ENCODE measurements at regions not wholly inside any gene's neighbourhood (a gene's known extent, or its start where the extent isn't known, plus 50 kb on each side); places are given as distances from the start of the nearest gene placed in this dataset.

DNA sequence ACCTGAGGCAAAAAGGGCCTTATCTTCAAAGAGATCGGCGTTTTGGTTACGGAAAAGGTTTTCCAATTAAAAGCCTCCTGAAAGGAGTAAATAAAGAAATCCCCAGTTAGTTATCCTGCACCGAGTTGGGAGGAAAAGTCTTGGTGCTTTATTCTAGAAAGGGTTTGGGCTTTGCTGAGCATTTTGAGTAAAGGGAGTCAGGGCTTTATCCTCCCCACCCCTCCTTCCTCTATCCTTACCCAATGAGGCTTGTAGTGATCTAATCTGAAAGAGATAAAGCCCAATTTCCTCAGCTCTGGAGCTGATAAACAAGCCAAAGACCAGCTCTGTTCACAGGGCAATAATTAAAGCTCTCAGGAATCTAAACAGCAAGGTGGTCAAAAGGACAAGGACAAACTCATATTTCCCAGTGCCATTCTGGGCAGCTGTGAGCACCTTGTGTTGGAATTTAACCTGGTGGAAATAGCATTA is 188.9 kb upstream of the TSC22D1 start:
- H3K79me2 ChIP-seq (ENCODE audit: insufficient read depth, low read length), result no peaks in the 10 kb centered on the region
- H3K27ac ChIP-seq (ENCODE audit: low read length), result no peak overlapping the region
- DNase-seq, result no peak
- no peaks in the 10 kb centered on the region for H3K4me1 ChIP-seq (ENCODE audit: insufficient read depth, low read length)
- no peak for ATAC-seq (ENCODE audit: insufficient read depth, low read depth)
- no peak overlapping the region for H3K4me2 ChIP-seq (ENCODE audit: insufficient read depth, low read length)
- no peaks in the 10 kb centered on the region for H3K9me3 ChIP-seq (ENCODE audit: insufficient read depth, low read length, severe bottlenecking)
- no peaks in the 10 kb centered on the region for H4K20me1 ChIP-seq (ENCODE audit: insufficient read depth, low read length)
- TF ChIP-seq EZH2 (IDR thresholded peaks at IDR 0.05; ENCODE audit: borderline replicate concordance, low read depth, low read length, severe bottlenecking), result no peak
- TF ChIP-seq, protein P1, sequence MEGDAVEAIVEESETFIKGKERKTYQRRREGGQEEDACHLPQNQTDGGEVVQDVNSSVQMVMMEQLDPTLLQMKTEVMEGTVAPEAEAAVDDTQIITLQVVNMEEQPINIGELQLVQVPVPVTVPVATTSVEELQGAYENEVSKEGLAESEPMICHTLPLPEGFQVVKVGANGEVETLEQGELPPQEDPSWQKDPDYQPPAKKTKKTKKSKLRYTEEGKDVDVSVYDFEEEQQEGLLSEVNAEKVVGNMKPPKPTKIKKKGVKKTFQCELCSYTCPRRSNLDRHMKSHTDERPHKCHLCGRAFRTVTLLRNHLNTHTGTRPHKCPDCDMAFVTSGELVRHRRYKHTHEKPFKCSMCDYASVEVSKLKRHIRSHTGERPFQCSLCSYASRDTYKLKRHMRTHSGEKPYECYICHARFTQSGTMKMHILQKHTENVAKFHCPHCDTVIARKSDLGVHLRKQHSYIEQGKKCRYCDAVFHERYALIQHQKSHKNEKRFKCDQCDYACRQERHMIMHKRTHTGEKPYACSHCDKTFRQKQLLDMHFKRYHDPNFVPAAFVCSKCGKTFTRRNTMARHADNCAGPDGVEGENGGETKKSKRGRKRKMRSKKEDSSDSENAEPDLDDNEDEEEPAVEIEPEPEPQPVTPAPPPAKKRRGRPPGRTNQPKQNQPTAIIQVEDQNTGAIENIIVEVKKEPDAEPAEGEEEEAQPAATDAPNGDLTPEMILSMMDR (IDR thresholded peaks at IDR 0.05; ENCODE audit: borderline replicate concordance, extremely low read depth, low read length, poor library complexity, severe bottlenecking), result no peak
- H3K4me3 ChIP-seq (ENCODE audit: low read depth in 1 of 2, low read length in 2 of 2), result no peak overlapping the region
- no peaks in the 10 kb centered on the region for H3K27me3 ChIP-seq (ENCODE audit: insufficient read depth, low read length, poor library complexity)
- no peak overlapping the region for H2AFZ ChIP-seq (ENCODE audit: low read depth, low read length)
- no peak overlapping the region for H3K9ac ChIP-seq (ENCODE audit: low read depth, low read length)
- H3K36me3 ChIP-seq (ENCODE audit: insufficient read depth, low read length), result no peaks in the 10 kb centered on the region

DNA sequence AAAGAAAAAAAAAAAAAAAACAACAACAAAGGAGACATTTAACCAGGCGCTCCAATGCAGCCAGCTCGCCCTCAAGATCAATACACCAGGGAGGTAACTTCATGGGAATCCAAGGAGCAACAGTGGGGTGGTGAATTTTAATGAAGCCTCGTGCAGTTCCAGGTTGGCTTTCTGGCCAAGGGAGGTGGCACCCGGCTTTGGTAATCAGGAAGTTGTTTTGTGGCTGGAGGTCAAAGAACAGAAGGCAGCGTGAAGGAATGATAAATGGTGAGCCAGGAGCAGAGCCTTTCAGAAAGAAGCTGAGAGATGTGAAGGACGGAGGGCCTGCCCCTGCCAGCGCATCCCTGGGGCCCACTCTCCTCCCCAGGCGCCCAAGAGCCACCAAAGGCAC is 188.2 kb upstream of the TSC22D1 start:
- H4K20me1 ChIP-seq (ENCODE audit: insufficient read depth, low read length), result no peaks in the 10 kb centered on the region
- no peaks in the 10 kb centered on the region for H3K27me3 ChIP-seq (ENCODE audit: insufficient read depth, low read length, poor library complexity)
- ATAC-seq (ENCODE audit: insufficient read depth, low read depth) (no peak), DNase-seq (no peak)
- no peaks in the 10 kb centered on the region for H3K4me1 ChIP-seq (ENCODE audit: insufficient read depth, low read length)
- TF ChIP-seq, protein P1 (IDR thresholded peaks at IDR 0.05; ENCODE audit: borderline replicate concordance, extremely low read depth, low read length, poor library complexity, severe bottlenecking), result no peak
- no peak for TF ChIP-seq EZH2 (IDR thresholded peaks at IDR 0.05; ENCODE audit: borderline replicate concordance, low read depth, low read length, severe bottlenecking)
- H3K4me2 ChIP-seq (ENCODE audit: insufficient read depth, low read length), result no peak overlapping the region
- no peaks in the 10 kb centered on the region for H3K36me3 ChIP-seq (ENCODE audit: insufficient read depth, low read length)
- H3K9ac ChIP-seq (ENCODE audit: low read depth, low read length), result no peak overlapping the region
- H3K27ac ChIP-seq (ENCODE audit: low read length), result no peak overlapping the region
- no peak overlapping the region for H3K4me3 ChIP-seq (ENCODE audit: low read depth in 1 of 2, low read length in 2 of 2)
- H2AFZ ChIP-seq (ENCODE audit: low read depth, low read length), result no peak overlapping the region
- H3K9me3 ChIP-seq (ENCODE audit: insufficient read depth, low read length, severe bottlenecking), result no peaks in the 10 kb centered on the region
- H3K79me2 ChIP-seq (ENCODE audit: insufficient read depth, low read length), result no peaks in the 10 kb centered on the region

DNA sequence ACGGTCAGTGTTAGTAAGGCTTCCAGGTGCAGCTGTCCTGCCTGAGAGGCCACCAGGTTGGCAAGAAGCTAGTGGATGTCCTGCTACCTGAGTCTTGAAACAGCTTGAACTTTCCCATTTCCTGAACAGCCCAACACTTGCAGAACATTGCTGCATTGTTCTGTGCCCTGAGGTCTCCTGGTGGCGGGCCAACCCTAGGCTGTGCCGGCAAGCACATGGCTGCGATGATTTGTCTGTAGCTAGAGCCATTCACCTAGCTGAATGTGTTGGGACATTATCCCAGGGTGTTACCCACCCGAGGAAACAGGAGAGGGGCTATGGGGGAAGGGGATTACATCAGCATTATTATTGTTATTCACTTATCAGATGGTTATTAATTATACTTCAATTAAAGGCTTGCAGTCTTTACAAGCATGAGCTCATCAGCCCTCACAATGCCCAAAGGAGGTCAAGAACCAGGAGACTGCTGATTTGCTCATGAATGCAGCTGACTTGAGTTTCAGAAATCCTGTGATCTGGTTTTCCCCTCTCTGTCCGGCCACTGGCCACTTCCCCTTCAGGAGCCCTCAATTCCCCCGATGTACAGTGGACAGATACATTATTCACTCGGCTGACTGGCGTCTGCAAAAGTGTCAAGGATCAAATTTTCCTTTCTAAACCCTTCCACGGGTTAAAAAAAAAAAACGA is 187.6 kb upstream of the TSC22D1 start:
- ATAC-seq (ENCODE audit: insufficient read depth, low read depth), result no peak
- Histone ChIP-seq H3K27ac (ENCODE audit: low read length) (no peak overlapping the region), H3K4me3 (ENCODE audit: low read depth in 1 of 2, low read length in 2 of 2) (no peak overlapping the region), H3K9me3 (ENCODE audit: insufficient read depth, low read length, severe bottlenecking) (no peaks in the 10 kb centered on the region), H4K20me1 (ENCODE audit: insufficient read depth, low read length) (no peaks in the 10 kb centered on the region), H3K4me1 (ENCODE audit: insufficient read depth, low read length) (no peaks in the 10 kb centered on the region), H3K27me3 (ENCODE audit: insufficient read depth, low read length, poor library complexity) (no peaks in the 10 kb centered on the region), H2AFZ (ENCODE audit: low read depth, low read length) (no peak overlapping the region), H3K79me2 (ENCODE audit: insufficient read depth, low read length) (no peaks in the 10 kb centered on the region), H3K36me3 (ENCODE audit: insufficient read depth, low read length) (no peaks in the 10 kb centered on the region), H3K4me2 (ENCODE audit: insufficient read depth, low read length) (no peak overlapping the region), H3K9ac (ENCODE audit: low read depth, low read length) (no peak overlapping the region)
- no peak for DNase-seq
- TF ChIP-seq, protein P1 (IDR thresholded peaks at IDR 0.05; ENCODE audit: borderline replicate concordance, extremely low read depth, low read length, poor library complexity, severe bottlenecking), result no peak
- TF ChIP-seq EZH2 (IDR thresholded peaks at IDR 0.05; ENCODE audit: borderline replicate concordance, low read depth, low read length, severe bottlenecking), result no peak
